ENCODE measurements at regions not wholly inside any gene's neighbourhood (a gene's known extent, or its start where the extent isn't known, plus 50 kb on each side); places are given as distances from the start of the nearest gene placed in this dataset.
"Not testable (repeated sequence)": the region's sequence is repeated elsewhere in the genome, so short reads cannot be mapped to it uniquely, and the experiment has no call there.

GRCh38 chr4:26217961-26218676 is 102.7 kb upstream of the RBPJ start:
- DNase-seq = no peak

GRCh38 chr4:26218677-26219605 is 101.9 kb upstream of the RBPJ start:
- no peak for DNase-seq

- no peak for DNase-seq
Observed at GRCh38 chr4:26220696-26221095, 100.1 kb upstream of the RBPJ start.

GRCh38 chr4:26223155-26223554 is 97.7 kb upstream of the RBPJ start:
- DNase-seq = no peak

GRCh38 chr4:26226629-26227376 is 94.0 kb upstream of the RBPJ start:
- DNase-seq = no peak

- no peak for DNase-seq
Observed at GRCh38 chr4:26227601-26228229, 93.1 kb upstream of the RBPJ start.

- DNase-seq = no peak
Observed at GRCh38 chr4:26228883-26229282, 91.9 kb upstream of the RBPJ start.

- DNase-seq = no peak
Observed at GRCh38 chr4:26229974-26230373, 90.8 kb upstream of the RBPJ start.

GRCh38 chr4:26233350-26233749 is 87.5 kb upstream of the RBPJ start:
- DNase-seq = no peak

- DNase-seq = no peak
Observed at GRCh38 chr4:26235500-26235899, 85.3 kb upstream of the RBPJ start.

- no peak for DNase-seq
Observed at GRCh38 chr4:26237916-26238315, 82.9 kb upstream of the RBPJ start.

- DNase-seq = no peak
Observed at GRCh38 chr4:26238426-26238777, 82.4 kb upstream of the RBPJ start.

GRCh38 chr4:26238778-26239679 is 81.8 kb upstream of the RBPJ start:
- DNase-seq = peak; percentile 72

- no peak for DNase-seq
Observed at GRCh38 chr4:26239801-26240200, 81.0 kb upstream of the RBPJ start.

GRCh38 chr4:26241179-26241578 is 79.6 kb upstream of the RBPJ start:
- no peak for DNase-seq

GRCh38 chr4:26242451-26242850 is 78.4 kb upstream of the RBPJ start:
- DNase-seq = no peak

GRCh38 chr4:26244138-26244537 is 76.7 kb upstream of the RBPJ start:
- DNase-seq = not testable (repeated sequence)

GRCh38 chr4:26248647-26249046 is 72.2 kb upstream of the RBPJ start:
- DNase-seq = no peak

- DNase-seq = no peak
Observed at GRCh38 chr4:26252349-26253025, 68.3 kb upstream of the RBPJ start.

- DNase-seq = no peak
Observed at GRCh38 chr4:26253968-26254367, 66.8 kb upstream of the RBPJ start.

- no peak for DNase-seq
Observed at GRCh38 chr4:26255989-26256388, 64.8 kb upstream of the RBPJ start.
